HEK293T (cell line): ENCODE measurements at regions not wholly inside any gene's neighbourhood (a gene's known extent, or its start where the extent isn't known, plus 50 kb on each side); places are given as distances from the start of the nearest gene placed in this dataset.

Experiments
- CTCF ChIA-PET: fragments of 350-600 bp; formaldehyde crosslinking; extraction: SDS; loops from one replicate; lab custom pipeline; 2021; ENCODE audit warnings: antibody characterized with exemption, inconsistent platforms; lab: Yijun Ruan, JAX
- POLR2A ChIA-PET: fragments of 350-600 bp; formaldehyde crosslinking; extraction: SDS; loops from one replicate; lab custom pipeline; 2020; ENCODE audit warnings: antibody characterized with exemption, inconsistent platforms; lab: Yijun Ruan, JAX
- DNase-seq: peaks from one replicate; pipeline ENCODE4 v3.0.0; 2012; ENCODE audit warnings: mixed read lengths; ENCODE audit errors: extremely low spot score
- ARNT ChIP-seq: fragments of 450-650 bp; IDR thresholded peaks from 2 replicates; pipeline ENCODE4 v1.6.1; 2017; ENCODE audit warnings: mild to moderate bottlenecking
- BHLHE40 ChIP-seq: fragments of 450-650 bp; IDR thresholded peaks from 2 replicates; pipeline ENCODE4 v1.6.1; 2016; ENCODE audit warnings: mild to moderate bottlenecking, moderate library complexity, borderline replicate concordance
- CTBP1 ChIP-seq: fragments of 450-650 bp; IDR thresholded peaks from 2 replicates; pipeline ENCODE4 v1.6.1; 2016; ENCODE audit warnings: borderline replicate concordance
- ELF4 ChIP-seq: fragments of 450-650 bp; IDR thresholded peaks from 2 replicates; pipeline ENCODE4 v1.6.1; 2017; ENCODE audit warnings: antibody characterized with exemption
- FOXA1 ChIP-seq: fragments of 450-650 bp; IDR thresholded peaks from 2 replicates; pipeline ENCODE4 v1.6.1; 2016; ENCODE audit warnings: mild to moderate bottlenecking
- FOXK2 ChIP-seq: fragments of 450-650 bp; IDR thresholded peaks from 2 replicates; pipeline ENCODE4 v1.6.1; 2016; ENCODE audit warnings: mild to moderate bottlenecking
- FOXM1 ChIP-seq: fragments of 450-650 bp; IDR thresholded peaks from 2 replicates; pipeline ENCODE4 v1.6.1; 2017; ENCODE audit warnings: mild to moderate bottlenecking, borderline replicate concordance
- HDGF ChIP-seq: fragments of 450-650 bp; IDR thresholded peaks from 2 replicates; pipeline ENCODE4 v1.6.1; 2017; ENCODE audit warnings: antibody characterized with exemption, borderline replicate concordance
- L3MBTL2 ChIP-seq: fragments of 450-650 bp; conservative IDR thresholded peaks from 2 replicates; pipeline ENCODE4 v1.6.1; 2016; ENCODE audit warnings: mild to moderate bottlenecking
- LEF1 ChIP-seq: fragments of 450-650 bp; IDR thresholded peaks from 2 replicates; pipeline ENCODE4 v1.6.1; 2017; ENCODE audit warnings: mild to moderate bottlenecking, borderline replicate concordance
- NFRKB ChIP-seq: fragments of 450-650 bp; IDR thresholded peaks from 2 replicates; pipeline ENCODE4 v1.6.1; 2016; ENCODE audit warnings: mild to moderate bottlenecking, moderate library complexity
- SP1 ChIP-seq: fragments of 450-650 bp; IDR thresholded peaks from 2 replicates; pipeline ENCODE4 v1.6.1; 2017
- SUZ12 ChIP-seq: fragments of 450-650 bp; IDR thresholded peaks from 2 replicates; pipeline ENCODE4 v1.6.1; 2016; ENCODE audit warnings: mild to moderate bottlenecking
- TARDBP ChIP-seq: fragments of 450-650 bp; IDR thresholded peaks from 2 replicates; pipeline ENCODE4 v1.6.1; 2016
- ZNF384 ChIP-seq: fragments of 450-650 bp; IDR thresholded peaks from 2 replicates; pipeline ENCODE4 v1.6.1; 2016
- TF ChIP-seq, protein P1 (sequence below): fragments of 450-650 bp; IDR thresholded peaks from 2 replicates; pipeline ENCODE4 v1.6.1; 2016

DNA sequence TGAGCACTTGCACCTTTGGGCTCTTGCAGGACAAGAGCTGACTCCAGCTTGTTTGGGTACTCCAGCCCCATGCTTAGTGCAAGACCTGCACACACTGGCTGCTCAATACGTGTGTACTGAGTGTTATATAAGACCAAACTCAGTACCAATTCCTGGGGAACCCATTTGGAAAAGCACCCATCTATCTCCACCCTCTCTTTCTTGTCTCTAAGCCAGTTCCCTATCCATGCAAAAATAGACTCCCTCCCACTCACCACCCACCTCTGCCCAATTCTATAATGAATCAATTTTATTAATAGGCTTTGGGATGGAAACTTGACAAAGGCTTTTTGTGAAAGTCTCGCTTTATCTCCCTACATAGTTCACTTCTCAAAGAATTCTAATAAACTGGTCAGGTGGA, 60.9 kb upstream of the CPLX2 start:
- POLR2A ChIA-PET, result no interaction called here
- DNase-seq, result no peak
- CTCF ChIA-PET, result interaction anchor here (1.1 kb wide), 1 partner anchor 13 kb away, joined by 3 read pairs; no protein-coding TSS in a partner anchor
- TF ChIP-seq HDGF (no peak), BHLHE40 (no peak), ARNT (no peak), NFRKB (no peak), FOXA1 (no peak), CTBP1 (no peak)

DNA sequence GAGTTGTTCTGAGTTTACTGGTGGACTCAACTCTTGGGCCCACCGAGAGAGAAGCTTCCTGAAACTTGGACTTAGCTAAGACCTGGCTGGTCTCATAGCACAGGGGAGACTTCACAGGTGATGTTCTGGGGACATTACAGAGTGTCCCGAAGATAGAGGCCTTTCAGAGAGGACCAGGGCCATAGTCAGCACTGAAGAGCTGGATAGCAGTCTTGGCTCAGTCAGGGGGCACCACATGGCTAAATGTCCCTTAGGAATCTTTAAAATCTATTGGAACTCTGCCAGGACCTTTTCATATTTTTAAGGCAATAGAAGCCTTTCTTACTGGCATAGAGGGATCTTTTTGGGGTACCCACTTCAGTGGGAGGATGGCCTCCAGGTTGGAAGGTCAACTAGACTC, 59.8 kb upstream of the CPLX2 start:
- TF ChIP-seq ARNT (no peak), FOXK2 (no peak), HDGF (no peak), CTBP1 (no peak), SP1 (no peak), TARDBP (no peak), LEF1 (no peak), SUZ12 (no peak), L3MBTL2 (no peak), FOXA1 (no peak), ZNF384 (no peak), NFRKB (no peak), BHLHE40 (no peak), FOXM1 (no peak), ELF4 (no peak)
- TF ChIP-seq, protein P1, sequence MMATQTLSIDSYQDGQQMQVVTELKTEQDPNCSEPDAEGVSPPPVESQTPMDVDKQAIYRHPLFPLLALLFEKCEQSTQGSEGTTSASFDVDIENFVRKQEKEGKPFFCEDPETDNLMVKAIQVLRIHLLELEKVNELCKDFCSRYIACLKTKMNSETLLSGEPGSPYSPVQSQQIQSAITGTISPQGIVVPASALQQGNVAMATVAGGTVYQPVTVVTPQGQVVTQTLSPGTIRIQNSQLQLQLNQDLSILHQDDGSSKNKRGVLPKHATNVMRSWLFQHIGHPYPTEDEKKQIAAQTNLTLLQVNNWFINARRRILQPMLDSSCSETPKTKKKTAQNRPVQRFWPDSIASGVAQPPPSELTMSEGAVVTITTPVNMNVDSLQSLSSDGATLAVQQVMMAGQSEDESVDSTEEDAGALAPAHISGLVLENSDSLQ, result no peak
- no peak for DNase-seq
- ChIA-PET CTCF (no interaction called here), POLR2A (interaction anchor here (1.3 kb wide), 1 partner anchor 15 kb away, joined by 3 read pairs; no protein-coding TSS in a partner anchor)

DNA sequence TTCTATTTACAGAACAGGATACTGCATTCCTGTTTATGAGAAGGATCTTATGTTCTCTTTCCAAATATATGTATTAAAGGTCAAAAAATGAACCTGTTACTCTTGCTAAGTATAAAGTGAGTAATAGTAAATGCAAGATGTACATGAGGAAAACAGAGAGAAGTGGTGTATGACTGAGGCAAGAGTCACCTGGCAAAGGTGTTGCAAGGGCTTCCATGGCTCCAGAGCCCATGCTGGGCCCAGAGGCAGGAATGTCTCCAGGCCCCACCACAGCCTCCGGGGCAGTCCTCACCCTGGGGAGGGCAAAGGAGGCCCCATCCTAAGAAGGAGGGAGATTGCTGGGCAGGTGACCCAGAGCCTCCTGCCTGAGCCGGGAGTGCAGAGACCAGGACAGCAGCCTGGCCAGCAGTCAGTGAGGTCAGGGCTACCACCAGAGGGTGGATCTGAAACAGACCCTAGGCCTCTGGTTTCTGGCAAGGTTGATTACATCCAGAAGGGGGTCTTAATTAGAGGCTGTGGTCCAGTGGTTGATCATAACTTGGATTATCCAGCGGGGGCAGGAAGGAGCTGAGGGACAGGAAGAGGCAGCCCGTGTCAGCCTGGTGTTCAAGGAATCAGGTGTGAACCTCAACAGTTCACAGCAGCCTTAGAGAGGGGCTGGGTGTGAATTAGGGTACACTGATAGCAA, 57.3 kb upstream of the CPLX2 start:
- no peak for DNase-seq
- TF ChIP-seq FOXM1 (no peak), NFRKB (no peak), LEF1 (no peak), L3MBTL2 (no peak), SUZ12 (no peak), TARDBP (no peak), BHLHE40 (no peak), HDGF (no peak), ZNF384 (no peak), ELF4 (no peak), ARNT (no peak), CTBP1 (no peak), FOXA1 (no peak), FOXK2 (no peak)
- ChIA-PET POLR2A (no interaction called here), CTCF (no interaction called here)

DNA sequence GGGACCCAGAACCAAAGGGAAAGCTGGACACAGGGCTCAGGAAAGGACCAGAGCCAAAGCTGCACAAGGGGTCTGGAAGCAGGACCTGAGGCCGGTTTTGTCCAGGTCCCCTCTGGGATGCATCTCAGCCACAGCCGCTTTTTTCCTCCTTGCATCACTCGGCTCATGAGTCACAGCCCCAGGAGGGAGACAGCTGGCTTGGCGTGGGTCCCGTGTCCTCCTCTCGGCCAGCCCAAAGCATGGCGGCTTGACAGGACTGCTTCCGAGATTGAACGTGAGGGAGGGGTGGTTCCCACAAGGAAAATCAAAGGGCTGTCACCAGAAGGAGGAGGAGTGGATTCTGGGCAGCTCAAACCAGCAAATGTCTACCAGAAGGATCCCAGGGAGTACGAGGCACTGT, 56.7 kb upstream of the CPLX2 start:
- no peak for TF ChIP-seq SP1
- TF ChIP-seq ARNT, result no peak
- TF ChIP-seq SUZ12, result no peak
- ChIA-PET CTCF (no interaction called here), POLR2A (no interaction called here)
- no peak for DNase-seq

DNA sequence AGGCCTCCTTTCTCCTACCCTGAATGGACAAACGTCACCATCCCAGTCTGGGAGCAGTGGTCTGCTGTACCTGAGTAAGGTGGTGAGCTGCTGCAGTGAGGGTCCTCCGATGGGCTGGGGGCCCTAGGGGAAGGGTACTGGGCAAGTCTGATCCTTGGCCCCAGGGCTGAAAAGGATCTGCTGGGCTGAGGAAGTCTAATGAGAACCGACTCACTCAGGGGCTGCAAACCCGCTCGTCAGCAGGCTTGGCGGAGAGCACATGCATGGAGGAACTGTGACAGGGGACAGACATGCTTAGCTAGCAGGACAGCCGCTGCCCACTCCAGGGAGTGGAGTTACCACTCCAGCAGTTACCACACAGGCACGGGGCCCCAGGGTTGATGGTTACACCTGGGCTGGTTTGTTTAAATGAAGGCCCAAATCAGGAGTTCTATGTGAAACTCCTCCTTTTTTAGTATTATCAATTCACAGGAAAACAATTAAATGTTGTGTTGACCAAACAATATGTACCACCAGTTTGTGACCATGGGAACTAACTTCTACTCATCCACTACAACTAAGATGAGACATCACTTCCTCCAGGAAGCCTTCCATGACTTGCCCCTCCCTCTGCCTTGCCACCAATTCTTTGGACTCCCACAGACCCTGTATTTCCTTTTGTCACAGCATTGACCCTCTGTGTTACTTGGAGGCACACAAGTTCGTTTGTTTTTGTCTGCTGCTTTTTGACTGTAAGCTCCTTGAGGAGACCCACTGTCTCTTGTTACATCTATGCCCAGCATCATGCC, 56.1 kb upstream of the CPLX2 start:
- no peak for DNase-seq
- CTCF ChIA-PET, result no interaction called here
- POLR2A ChIA-PET, result no interaction called here
- TF ChIP-seq NFRKB (no peak), FOXA1 (no peak), FOXK2 (no peak), SP1 (no peak), SUZ12 (no peak), ZNF384 (no peak), CTBP1 (no peak), HDGF (no peak)

DNA sequence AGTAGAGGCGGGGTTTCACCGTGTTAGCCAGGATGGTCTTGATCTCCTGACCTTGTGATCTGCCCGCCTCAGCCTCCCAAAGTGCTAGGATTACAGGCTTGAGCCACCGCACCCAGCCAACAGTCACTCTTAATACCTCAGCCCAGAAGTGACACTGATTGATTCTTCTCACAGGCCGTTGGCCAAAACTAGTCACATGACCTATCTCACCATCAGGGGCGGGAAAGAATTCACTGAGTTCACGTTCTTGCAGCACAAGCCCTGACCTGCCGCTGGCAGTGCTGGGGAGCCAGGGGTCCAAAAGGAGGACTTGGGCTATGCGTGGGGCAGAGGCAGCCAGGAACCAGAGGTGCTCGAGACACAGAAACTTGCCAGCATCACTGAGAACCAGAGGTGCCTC, 55.0 kb upstream of the CPLX2 start:
- CTCF ChIA-PET, result no interaction called here
- POLR2A ChIA-PET, result no interaction called here
- TF ChIP-seq, protein P1, result peak; percentile 51
- no peak for TF ChIP-seq FOXK2
- no peak for DNase-seq

DNA sequence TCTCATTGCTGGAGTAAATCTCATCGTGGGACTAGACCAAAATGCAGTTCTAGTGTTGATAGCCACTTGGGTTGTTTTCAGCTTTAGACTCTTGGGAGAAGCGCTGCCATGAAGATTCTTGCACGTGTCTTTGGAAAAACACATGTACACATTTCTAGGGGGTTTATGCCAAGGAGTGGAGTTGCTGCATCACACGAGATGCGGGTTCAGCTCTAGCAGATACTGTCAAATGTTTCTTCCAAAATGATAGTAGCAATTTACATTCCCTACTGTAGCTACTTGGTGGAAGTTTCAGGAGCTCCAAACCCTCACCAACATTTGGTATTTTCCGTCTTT, 52.3 kb upstream of the CPLX2 start:
- DNase-seq, result no peak
- no peak for TF ChIP-seq SUZ12
- no peak for TF ChIP-seq ZNF384
- no peak for TF ChIP-seq FOXA1
- TF ChIP-seq ARNT, result no peak
- TF ChIP-seq HDGF, result no peak
- TF ChIP-seq, protein P1, result no peak
- no peak for TF ChIP-seq FOXM1
- no peak for TF ChIP-seq ELF4
- no peak for TF ChIP-seq FOXK2
- no peak for TF ChIP-seq BHLHE40
- TF ChIP-seq LEF1, result no peak
- TF ChIP-seq SP1, result no peak
- no peak for TF ChIP-seq L3MBTL2
- TF ChIP-seq NFRKB, result no peak
- no peak for TF ChIP-seq CTBP1
- TF ChIP-seq TARDBP, result no peak
- CTCF ChIA-PET, result no interaction called here
- POLR2A ChIA-PET, result no interaction called here
